ENCODE measurements at regions not wholly inside any gene's neighbourhood (a gene's known extent, or its start where the extent isn't known, plus 50 kb on each side); places are given as distances from the start of the nearest gene placed in this dataset.
A peak's percentile ranks its signal among the peaks of the same experiment; 100 is the strongest.

GRCh38 chr20:40471261-40471629 is 217.8 kb downstream of the MAFB start:
- TF ChIP-seq CHD1 (IDR thresholded peaks at IDR 0.05; ENCODE audit: low read depth, low read length) = no peak
- peak in 2 of 3 experiments; percentile 60 to 64; a peak in 3 of 4 replicates for TF ChIP-seq CTCF (IDR thresholded peaks at IDR 0.05; ENCODE audit: control extremely low read depth in 1 of 3, insufficient read depth in 1 of 3, low read depth in 1 of 3, low read length in 3 of 3)
- no peak for TF ChIP-seq SP1 (IDR thresholded peaks at IDR 0.05; ENCODE audit: low read depth, low read length)
- TF ChIP-seq POLR2A (IDR thresholded peaks at IDR 0.05; ENCODE audit: control extremely low read depth in 1 of 2, low read depth in 2 of 2, low read length in 2 of 2) = no peak
- TF ChIP-seq EGR1 (IDR thresholded peaks at IDR 0.05; ENCODE audit: borderline replicate concordance, low read depth, low read length) = no peak
- no peak for TF ChIP-seq CBX5 (IDR thresholded peaks at IDR 0.05; ENCODE audit: low read depth, low read length)
- TF ChIP-seq TCF12 (IDR thresholded peaks at IDR 0.05; ENCODE audit: low read depth, low read length) = no peak
- no peak for TF ChIP-seq USF2 (IDR thresholded peaks at IDR 0.05; ENCODE audit: low read length)
- TF ChIP-seq SRF (IDR thresholded peaks at IDR 0.05; ENCODE audit: low read depth, low read length) = no peak
- TF ChIP-seq ATF3 (IDR thresholded peaks at IDR 0.05; ENCODE audit: insufficient read depth, low read depth, low read length) = no peak
- no peak for TF ChIP-seq POLR2AphosphoS5 (IDR thresholded peaks at IDR 0.05; ENCODE audit: low read depth, low read length)
- TF ChIP-seq BACH1 (IDR thresholded peaks at IDR 0.05; ENCODE audit: low read length) = no peak
- no peak for TF ChIP-seq EZH2 (IDR thresholded peaks at IDR 0.05; ENCODE audit: low read depth, low read length, severe bottlenecking)
- peak; percentile 84 to 90 for TF ChIP-seq RAD21 (IDR thresholded peaks at IDR 0.05 in 1 of 2, conservative IDR thresholded peaks at IDR 0.05 in 1 of 2; ENCODE audit: low read depth in 2 of 2, low read length in 2 of 2)
